T-helper 2 cell (primary cell): ENCODE measurements at regions not wholly inside any gene's neighbourhood (a gene's known extent, or its start where the extent isn't known, plus 50 kb on each side); places are given as distances from the start of the nearest gene placed in this dataset.
A peak's percentile ranks its signal among the peaks of the same experiment; 100 is the strongest.
"Not testable (repeated sequence)": the region's sequence is repeated elsewhere in the genome, so short reads cannot be mapped to it uniquely, and the experiment has no call there.

Experiments used
- DNase-seq, 5 experiments: peaks; one replicate each; pipeline versions ENCODE4 v3.0.0 to v3.0.0-alpha.2; 2012 to 2022

- no peak for DNase-seq
Observed at GRCh38 chr14:95818581-95818980, 58.1 kb upstream of the TUNAR start.

- DNase-seq: no peak
Observed at GRCh38 chr14:95817271-95817670, 59.4 kb upstream of the TUNAR start.

- no peak for DNase-seq
Observed at GRCh38 chr14:95816539-95816938, 60.1 kb upstream of the TUNAR start.

- DNase-seq: no peak
Observed at GRCh38 chr14:95815226-95815690, 61.4 kb upstream of the TUNAR start.

GRCh38 chr14:95814363-95815225 is 62.0 kb upstream of the TUNAR start:
- DNase-seq: no peak

GRCh38 chr14:95811813-95812212 is 64.8 kb upstream of the TUNAR start:
- DNase-seq: no peak

GRCh38 chr14:95808371-95808770 is 68.3 kb upstream of the TUNAR start:
- DNase-seq: no peak

GRCh38 chr14:95796788-95797187 is 79.8 kb upstream of the TUNAR start:
- DNase-seq: no peak

GRCh38 chr14:95787941-95788340 is 74.0 kb upstream of the TCL1A start:
- no peak for DNase-seq

- DNase-seq: no peak
Observed at GRCh38 chr14:95786566-95786965, 72.6 kb upstream of the TCL1A start.

GRCh38 chr14:95784137-95784536 is 70.2 kb upstream of the TCL1A start:
- peak in 1 of 5 experiments; percentile 8 for DNase-seq

GRCh38 chr14:95776798-95777534 is 63.0 kb upstream of the TCL1A start:
- no peak for DNase-seq

- peak in 3 of 5 experiments; percentile 18 to 34 (median 31) for DNase-seq
Observed at GRCh38 chr14:95774265-95775160, 60.6 kb upstream of the TCL1A start.

GRCh38 chr14:95770777-95771176 is 56.9 kb upstream of the TCL1A start:
- DNase-seq: no peak

- DNase-seq: no peak
Observed at GRCh38 chr14:95769976-95770375, 56.1 kb upstream of the TCL1A start.

- not testable (repeated sequence) for DNase-seq
Observed at GRCh38 chr14:95769431-95769830, 55.5 kb upstream of the TCL1A start.

- DNase-seq: no peak
Observed at GRCh38 chr14:95765051-95765450, 51.1 kb upstream of the TCL1A start.

- no peak for DNase-seq
Observed at GRCh38 chr14:95763875-95764274, 50.0 kb upstream of the TCL1A start.
